IPS-18a (cell line): ENCODE measurements at regions not wholly inside any gene's neighbourhood (a gene's known extent, or its start where the extent isn't known, plus 50 kb on each side); places are given as distances from the start of the nearest gene placed in this dataset.
"Not testable (repeated sequence)": the region's sequence is repeated elsewhere in the genome, so short reads cannot be mapped to it uniquely, and the experiment has no call there.

Source experiments
- H3K27ac ChIP-seq: one replicate; pipeline ENCODE4 v1.5.1; 2013; ENCODE audit warnings: low read length
- H3K27me3 ChIP-seq: one replicate; pipeline ENCODE4 v1.6.1; 2013; ENCODE audit warnings: mild to moderate bottlenecking, low read length; ENCODE audit not compliant: control insufficient read depth, insufficient read depth
- H3K36me3 ChIP-seq: one replicate; pipeline ENCODE4 v1.6.1; 2013; ENCODE audit warnings: low read depth, low read length; ENCODE audit not compliant: control insufficient read depth
- H3K4me1 ChIP-seq: one replicate; pipeline ENCODE4 v1.6.1; 2013; ENCODE audit warnings: low read depth, low read length; ENCODE audit not compliant: control insufficient read depth
- H3K4me3 ChIP-seq: one replicate; pipeline ENCODE4 v1.5.1; 2013; ENCODE audit warnings: low read length
- H3K9ac ChIP-seq: one replicate; pipeline ENCODE4 v1.6.1; 2013; ENCODE audit warnings: mild to moderate bottlenecking, low read length, moderate library complexity
- H3K9me3 ChIP-seq: one replicate; pipeline ENCODE4 v1.6.1; 2013; ENCODE audit warnings: low read depth, low read length; ENCODE audit not compliant: control insufficient read depth

- H3K9me3 ChIP-seq, H3K4me3 ChIP-seq, H3K9ac ChIP-seq, H3K27me3 ChIP-seq, H3K27ac ChIP-seq, H3K36me3 ChIP-seq, H3K4me1 ChIP-seq: not testable (repeated sequence)
These were observed 91.7 kb downstream of the FAM72B start for GRCh38 chr1:121092329-121092968.

DNA sequence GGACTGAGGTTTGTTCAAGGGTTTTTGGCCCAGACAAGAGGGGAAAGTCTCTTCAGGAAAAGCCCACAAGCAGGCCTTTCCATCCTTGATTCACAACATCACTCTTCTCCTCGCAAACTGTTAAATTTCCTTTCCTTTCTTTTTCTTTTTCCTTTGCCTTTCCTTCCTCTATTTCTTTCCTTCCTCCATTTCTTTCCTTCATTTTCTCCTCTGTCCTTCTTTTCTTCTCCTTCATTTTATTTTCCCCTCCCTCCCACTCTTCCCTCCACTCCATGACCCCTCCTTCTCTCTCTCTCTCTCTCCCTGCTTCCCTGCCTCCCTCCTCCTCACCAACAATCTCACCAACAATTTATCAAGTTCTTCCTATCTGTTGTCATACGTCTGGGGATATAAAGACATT is 89.1 kb downstream of the FAM72B start:
- H3K27ac ChIP-seq, H3K9ac ChIP-seq, H3K4me3 ChIP-seq, H3K9me3 ChIP-seq, H3K27me3 ChIP-seq, H3K4me1 ChIP-seq, H3K36me3 ChIP-seq: not testable (repeated sequence)

GRCh38 chr1:121097127-121097866 is 86.8 kb downstream of the FAM72B start:
- H3K9ac ChIP-seq, H3K36me3 ChIP-seq, H3K27me3 ChIP-seq, H3K9me3 ChIP-seq, H3K4me1 ChIP-seq, H3K27ac ChIP-seq: not testable (repeated sequence)
- H3K4me3 ChIP-seq: peak overlapping the region; percentile 30

DNA sequence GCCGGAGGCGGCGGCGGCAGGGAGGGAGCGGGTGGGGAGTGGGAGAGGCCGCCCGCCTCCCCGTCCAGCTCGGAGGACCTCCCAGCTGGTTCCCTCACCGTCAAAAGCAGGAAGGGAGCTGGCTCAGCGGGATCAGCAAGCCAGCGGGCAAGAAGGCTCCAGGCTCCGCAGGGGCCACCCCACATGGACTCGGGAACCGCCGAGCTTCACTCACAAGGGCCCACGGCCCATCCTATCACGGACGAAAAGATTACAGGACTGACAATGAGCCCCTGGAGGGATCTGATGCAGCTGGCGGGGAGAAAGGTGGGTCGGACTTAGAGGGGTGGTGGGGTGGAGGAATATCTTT is 86.3 kb downstream of the FAM72B start:
- not testable (repeated sequence) for H3K36me3 ChIP-seq, H3K9me3 ChIP-seq, H3K27ac ChIP-seq, H3K9ac ChIP-seq, H3K27me3 ChIP-seq, H3K4me1 ChIP-seq
- peak overlapping the region; percentile 30 for H3K4me3 ChIP-seq

DNA sequence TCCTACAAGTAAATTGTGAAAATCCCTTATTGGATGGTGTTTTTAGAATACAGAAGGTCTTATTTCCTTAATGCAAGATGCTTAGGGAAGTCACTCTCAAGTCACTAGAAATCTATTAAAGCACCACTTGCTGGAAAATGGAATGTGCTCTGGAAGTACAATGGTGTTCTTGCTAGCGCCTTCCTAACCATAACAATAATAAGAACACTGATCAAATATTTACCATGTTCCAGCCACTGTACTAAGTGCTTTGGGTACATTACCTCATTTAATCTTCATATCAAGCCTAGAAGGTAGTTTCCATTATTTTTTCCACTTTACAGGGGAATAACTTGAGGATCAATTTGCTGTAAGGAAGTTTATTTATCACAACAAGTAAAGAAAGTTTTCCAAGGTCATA is 75.1 kb downstream of the FAM72B start:
- not testable (repeated sequence) for H3K9ac ChIP-seq, H3K4me1 ChIP-seq, H3K9me3 ChIP-seq, H3K4me3 ChIP-seq, H3K36me3 ChIP-seq, H3K27me3 ChIP-seq, H3K27ac ChIP-seq

- not testable (repeated sequence) for H3K9ac ChIP-seq, H3K27ac ChIP-seq, H3K36me3 ChIP-seq, H3K4me1 ChIP-seq, H3K4me3 ChIP-seq, H3K27me3 ChIP-seq, H3K9me3 ChIP-seq
These were observed 67.4 kb downstream of the FAM72B start for GRCh38 chr1:121116522-121117297.

DNA sequence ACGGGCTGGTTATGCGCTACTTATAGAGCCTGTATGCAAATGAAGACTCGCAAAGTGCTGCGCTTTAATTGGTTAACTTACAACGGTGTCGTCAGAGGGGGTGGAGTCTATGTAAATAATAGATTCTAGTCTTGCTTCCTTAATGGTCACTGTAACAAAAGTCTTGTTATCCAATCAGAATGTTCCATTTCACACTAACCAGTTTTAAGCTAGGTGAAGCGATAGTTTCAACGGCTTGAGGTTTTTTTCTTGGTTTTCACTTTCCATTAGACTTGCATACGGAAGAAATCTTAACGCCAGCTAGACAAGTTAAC is 66.9 kb downstream of the FAM72B start:
- not testable (repeated sequence) for H3K36me3 ChIP-seq, H3K27me3 ChIP-seq, H3K9ac ChIP-seq, H3K9me3 ChIP-seq, H3K4me1 ChIP-seq, H3K4me3 ChIP-seq, H3K27ac ChIP-seq

GRCh38 chr1:121117622-121118479 is 66.3 kb downstream of the FAM72B start:
- not testable (repeated sequence) for H3K4me1 ChIP-seq, H3K36me3 ChIP-seq, H3K9ac ChIP-seq, H3K27me3 ChIP-seq, H3K27ac ChIP-seq, H3K9me3 ChIP-seq, H3K4me3 ChIP-seq
